SJCRH30 (cell line): ENCODE measurements at regions not wholly inside any gene's neighbourhood (a gene's known extent, or its start where the extent isn't known, plus 50 kb on each side); places are given as distances from the start of the nearest gene placed in this dataset.
"Not testable (repeated sequence)": the region's sequence is repeated elsewhere in the genome, so short reads cannot be mapped to it uniquely, and the experiment has no call there.

Source experiments
- DNase-seq, 2 experiments: peaks; one replicate each; pipeline ENCODE4 v3.0.0-alpha.2; 2015 to 2020
- H3K27ac ChIP-seq: fragments of 250-450 bp; sonication (Bioruptor Pico); 2 replicates; pipeline ENCODE4 v1.5.1; 2020; ENCODE audit warnings: mild to moderate bottlenecking, moderate library complexity
- H3K27me3 ChIP-seq: fragments of 250-450 bp; sonication (Bioruptor Pico); 2 replicates; pipeline ENCODE4 v1.5.1; 2020; ENCODE audit warnings: mild to moderate bottlenecking, moderate library complexity
- H3K36me3 ChIP-seq: fragments of 250-450 bp; sonication (Bioruptor Pico); 2 replicates; pipeline ENCODE4 v1.5.1; 2020; ENCODE audit warnings: mild to moderate bottlenecking, moderate library complexity
- H3K4me1 ChIP-seq: fragments of 250-450 bp; sonication (Bioruptor Pico); 2 replicates; pipeline ENCODE4 v1.5.1; 2020; ENCODE audit warnings: mild to moderate bottlenecking, moderate library complexity
- H3K4me3 ChIP-seq: fragments of 250-450 bp; sonication (Bioruptor Pico); 2 replicates; pipeline ENCODE4 v1.5.1; 2020; ENCODE audit warnings: mild to moderate bottlenecking, moderate library complexity
- H3K9me3 ChIP-seq: fragments of 250-450 bp; sonication (Bioruptor Pico); replicated peaks from 2 replicates; pipeline ENCODE4 v1.5.1; 2020; ENCODE audit warnings: mild to moderate bottlenecking, moderate library complexity

DNA sequence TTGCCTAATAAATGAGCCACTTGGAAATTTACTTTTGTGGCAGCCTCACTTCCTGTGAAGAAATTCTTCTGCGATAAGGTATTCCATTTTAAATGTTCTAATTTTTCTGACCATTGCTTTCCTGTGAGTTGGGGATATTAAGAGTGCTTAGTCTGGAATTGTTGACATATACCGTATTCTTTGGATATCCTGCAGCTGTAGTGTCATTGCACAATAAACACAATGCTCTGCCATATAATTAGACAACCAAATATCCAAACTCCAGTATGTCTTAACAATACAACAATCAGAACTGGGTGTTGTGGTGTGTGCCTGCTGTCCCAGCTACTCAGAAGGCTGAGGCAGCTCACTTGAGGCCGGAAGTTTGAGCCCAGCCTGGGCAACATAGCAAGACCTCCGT lies 99.4 kb downstream of the LUZP4 start:
- Histone ChIP-seq H3K27me3 (no peaks in the 10 kb centered on the region), H3K27ac (no peak overlapping the region), H3K4me3 (no peak overlapping the region), H3K4me1 (peaks cover 4% of the 10 kb centered on the region; the same call in 1 of the 2 replicates), H3K36me3 (no peaks in the 10 kb centered on the region), H3K9me3 (no peaks in the 10 kb centered on the region)
- no peak for DNase-seq

DNA sequence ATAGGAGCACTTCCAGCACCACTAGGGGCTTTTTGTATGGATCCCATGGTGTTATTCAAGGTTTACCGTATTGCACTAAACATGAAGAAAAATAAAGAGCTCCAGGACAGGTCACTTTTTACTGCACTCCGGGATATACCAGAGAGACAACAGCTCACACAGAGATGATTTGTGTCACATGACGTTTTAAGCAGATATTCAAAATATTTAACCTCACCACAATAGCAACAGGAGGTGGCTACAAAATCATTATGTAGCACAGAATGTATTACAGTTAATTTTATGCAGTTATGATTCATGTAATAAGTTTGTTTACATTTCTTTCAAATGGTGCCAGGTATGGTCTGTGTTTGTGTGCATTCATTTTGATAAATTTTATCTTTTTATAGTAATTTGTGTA lies 100.6 kb downstream of the LUZP4 start:
- no peak overlapping the region for H3K4me3 ChIP-seq
- no peak overlapping the region for H3K27ac ChIP-seq
- peaks cover 4% of the 10 kb centered on the region; the same call in 1 of the 2 replicates for H3K4me1 ChIP-seq
- H3K9me3 ChIP-seq, result no peaks in the 10 kb centered on the region
- DNase-seq, result no peak
- no peaks in the 10 kb centered on the region for H3K36me3 ChIP-seq
- no peaks in the 10 kb centered on the region for H3K27me3 ChIP-seq

DNA sequence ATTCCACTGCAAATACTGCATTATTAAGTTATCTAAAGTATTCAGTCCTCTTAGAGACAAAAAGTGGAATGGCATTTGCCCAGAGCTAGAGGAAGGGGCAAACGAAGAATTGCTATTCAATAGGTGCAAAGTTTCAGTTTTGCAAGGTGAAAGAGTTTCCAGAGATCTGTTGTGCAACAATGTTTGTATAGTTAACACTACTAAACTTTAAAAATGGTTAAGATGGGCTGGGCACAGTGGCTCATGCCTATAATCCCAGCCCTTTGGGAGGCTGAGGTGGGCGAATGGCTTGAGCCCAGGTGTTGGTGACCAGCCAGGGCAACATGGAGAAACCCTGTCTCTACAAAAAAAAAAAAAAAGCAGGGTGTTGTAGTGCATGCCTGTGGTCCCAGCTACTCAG lies 102.5 kb downstream of the LUZP4 start:
- Histone ChIP-seq H3K4me3 (no peak overlapping the region), H3K27me3 (no peaks in the 10 kb centered on the region), H3K27ac (no peak overlapping the region), H3K4me1 (peaks cover 4% of the 10 kb centered on the region; the same call in 1 of the 2 replicates), H3K36me3 (no peaks in the 10 kb centered on the region), H3K9me3 (no peaks in the 10 kb centered on the region)
- DNase-seq, result no peak

DNA sequence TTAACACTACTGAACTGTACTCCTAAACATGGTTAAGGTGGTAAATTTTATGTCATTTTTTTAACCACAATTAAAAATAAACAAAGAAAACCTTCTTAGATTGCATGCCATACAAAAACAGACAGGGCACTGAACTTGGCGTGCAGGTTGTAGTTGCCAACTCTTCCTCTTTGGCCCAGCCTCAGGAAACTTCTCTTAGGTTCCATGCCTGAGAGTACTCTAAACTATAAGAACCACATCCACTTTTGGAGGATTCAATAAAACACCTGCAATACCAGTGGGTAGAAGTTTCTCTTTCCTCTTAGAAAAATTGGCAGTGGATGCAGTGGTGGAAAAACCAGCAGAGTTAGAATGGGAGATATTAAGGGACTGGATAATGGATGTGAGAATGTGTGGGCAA lies 103.4 kb downstream of the LUZP4 start:
- DNase-seq, result no peak

DNA sequence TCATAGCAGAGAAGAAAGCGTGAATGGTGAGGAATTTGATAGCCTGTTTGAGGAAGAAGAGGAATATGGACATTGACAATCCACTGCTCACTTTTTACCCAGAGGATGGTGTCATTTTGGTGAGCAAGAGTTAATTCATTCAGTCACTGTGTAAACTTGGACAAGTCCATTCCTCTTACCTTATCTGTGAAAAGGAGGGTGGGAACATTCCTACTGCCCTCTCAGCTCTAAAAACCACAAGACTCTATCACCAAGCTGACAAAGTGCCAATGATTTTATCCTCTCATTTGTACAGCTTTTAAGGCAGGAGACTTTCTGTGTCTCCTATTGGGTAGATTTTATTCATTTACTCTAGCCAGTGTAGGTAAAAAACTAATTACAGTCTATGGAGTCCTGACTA lies 103.8 kb downstream of the LUZP4 start:
- Histone ChIP-seq H3K9me3 (no peaks in the 10 kb centered on the region), H3K36me3 (no peaks in the 10 kb centered on the region), H3K27ac (no peak overlapping the region), H3K27me3 (no peaks in the 10 kb centered on the region), H3K4me3 (no peak overlapping the region), H3K4me1 (no peaks in the 10 kb centered on the region; the same call in 1 of the 2 replicates)
- no peak for DNase-seq

More for the DNA sequence above, 103.4 kb downstream of the LUZP4 start:
- Histone ChIP-seq H3K9me3 (no peaks in the 10 kb centered on the region), H3K36me3 (no peaks in the 10 kb centered on the region), H3K4me3 (no peak overlapping the region), H3K27me3 (no peaks in the 10 kb centered on the region), H3K27ac (no peak overlapping the region), H3K4me1 (no peaks in the 10 kb centered on the region; the same call in 1 of the 2 replicates)

DNA sequence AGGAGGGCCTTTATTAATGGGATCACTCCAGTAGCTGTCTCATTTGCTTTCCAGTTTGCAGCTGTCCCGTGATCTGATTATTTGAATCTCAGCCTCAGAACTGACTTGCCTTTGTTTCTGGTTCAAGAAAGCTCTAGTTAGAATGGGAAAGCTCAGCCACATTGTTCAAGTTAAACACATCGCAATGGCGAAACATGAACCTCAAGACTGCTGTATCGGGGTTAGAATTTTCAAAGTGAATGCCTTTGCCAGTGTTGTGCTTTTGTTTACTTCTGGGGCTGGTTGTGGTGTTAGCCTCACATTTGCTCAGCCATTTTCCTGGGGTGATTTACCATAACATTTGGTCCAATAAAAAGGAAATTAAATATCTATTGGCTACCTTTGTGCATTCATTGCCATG lies 105.3 kb downstream of the LUZP4 start:
- not testable (repeated sequence) for H3K27ac ChIP-seq, H3K36me3 ChIP-seq, H3K27me3 ChIP-seq, H3K9me3 ChIP-seq, H3K4me1 ChIP-seq, H3K4me3 ChIP-seq
- peak in 1 of 2 experiments; percentile 58 for DNase-seq

DNA sequence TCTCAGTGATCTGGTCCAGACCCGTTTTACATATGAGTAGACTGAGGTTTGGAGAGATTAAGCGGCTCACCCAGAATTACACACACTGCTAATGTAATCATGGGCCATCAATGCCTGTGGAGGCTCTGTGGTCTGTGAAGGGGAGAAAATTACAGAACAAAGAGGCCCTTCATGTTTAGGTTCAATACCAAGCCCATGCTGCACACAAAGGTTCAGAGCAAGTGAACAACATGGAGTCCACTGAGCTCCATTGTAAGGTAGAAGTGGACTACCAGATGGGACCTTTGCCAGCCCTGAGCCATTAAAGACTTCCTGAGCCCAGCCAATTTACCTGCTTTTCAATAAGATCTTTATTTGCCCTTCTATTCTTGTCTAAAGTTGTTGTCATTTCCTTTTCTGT lies 109.8 kb downstream of the LUZP4 start:
- Histone ChIP-seq H3K4me3 (no peak overlapping the region), H3K36me3 (no peaks in the 10 kb centered on the region), H3K9me3 (no peaks in the 10 kb centered on the region; the same call in 1 of the 2 replicates), H3K27ac (no peak overlapping the region), H3K4me1 (no peaks in the 10 kb centered on the region), H3K27me3 (no peaks in the 10 kb centered on the region)
- no peak for DNase-seq

DNA sequence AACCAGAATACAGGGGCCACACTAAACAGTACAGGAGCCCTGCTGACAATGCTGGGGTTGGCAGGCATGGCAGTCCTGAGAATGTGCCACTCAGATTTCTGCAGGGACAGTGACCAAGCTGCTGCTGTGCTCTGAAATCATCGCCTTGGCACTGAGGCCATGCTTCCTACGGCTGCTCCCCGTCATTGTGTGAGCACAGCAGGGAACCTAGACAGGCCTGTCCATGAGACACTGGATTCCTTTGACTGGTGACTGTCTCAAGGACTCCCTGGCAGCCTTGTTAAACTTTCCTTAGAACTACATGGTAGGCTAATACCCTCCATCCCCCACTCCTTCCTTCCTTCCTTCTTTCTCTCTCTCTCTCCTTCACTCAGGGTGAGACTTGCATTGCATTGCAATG lies 111.4 kb downstream of the LUZP4 start:
- Histone ChIP-seq H3K27ac (no peak overlapping the region), H3K4me3 (no peak overlapping the region), H3K27me3 (no peaks in the 10 kb centered on the region), H3K4me1 (no peaks in the 10 kb centered on the region), H3K36me3 (no peaks in the 10 kb centered on the region), H3K9me3 (no peaks in the 10 kb centered on the region; the same call in 1 of the 2 replicates)
- no peak for DNase-seq

DNA sequence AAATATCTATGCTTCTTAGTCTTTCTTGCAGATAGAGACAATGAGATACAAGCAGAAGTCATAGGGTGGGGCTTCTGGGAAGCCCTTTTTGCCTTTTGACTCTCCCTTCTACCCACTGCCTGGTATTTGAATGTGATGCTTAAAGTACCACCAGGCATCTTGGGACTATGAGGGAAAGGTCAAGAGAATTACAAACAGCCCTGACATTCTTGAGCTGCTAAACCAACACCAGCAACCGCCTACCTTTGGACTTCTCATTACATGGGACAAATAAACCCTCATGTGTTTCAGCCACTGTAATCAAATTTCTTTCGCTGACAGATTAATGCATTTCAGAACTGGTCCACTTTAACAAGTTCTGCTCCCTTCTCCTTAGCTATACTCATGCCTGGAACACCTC lies 112.8 kb downstream of the LUZP4 start:
- Histone ChIP-seq H3K9me3 (no peaks in the 10 kb centered on the region; the same call in 1 of the 2 replicates), H3K27me3 (no peaks in the 10 kb centered on the region)
- DNase-seq, result no peak

DNA sequence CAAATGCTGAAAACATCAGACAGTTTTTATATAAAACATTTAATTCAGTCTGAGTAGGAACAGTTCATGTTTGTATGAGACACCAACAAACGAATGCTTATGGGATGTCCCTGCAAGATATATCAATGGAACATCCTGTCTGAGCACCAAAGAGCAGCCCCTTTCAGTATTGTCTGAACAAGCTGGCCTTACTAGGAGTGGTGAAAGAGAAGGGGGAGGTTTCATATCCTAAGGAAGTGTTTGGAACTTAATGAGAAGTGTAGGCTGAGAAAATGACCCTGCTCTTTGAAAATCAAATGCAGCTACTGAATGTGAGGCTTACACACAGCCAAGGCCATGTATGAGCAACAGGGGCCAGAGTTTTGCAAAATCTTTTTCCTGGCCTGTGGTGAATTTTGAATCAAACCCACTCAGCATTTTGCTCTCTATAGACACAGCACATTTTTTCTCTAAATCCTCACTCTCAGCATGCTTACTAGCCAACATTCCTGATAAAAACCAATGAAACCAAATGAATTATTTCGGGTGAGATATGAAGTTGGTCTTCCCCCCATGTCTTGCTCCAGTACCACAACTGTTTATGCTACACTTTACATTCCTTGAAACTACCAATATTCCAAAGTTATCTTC lies 119.4 kb downstream of the LUZP4 start:
- no peaks in the 10 kb centered on the region for H3K27me3 ChIP-seq
- no peaks in the 10 kb centered on the region for H3K9me3 ChIP-seq
- no peak overlapping the region for H3K27ac ChIP-seq
- H3K36me3 ChIP-seq, result no peaks in the 10 kb centered on the region
- no peak overlapping the region for H3K4me3 ChIP-seq
- H3K4me1 ChIP-seq, result no peaks in the 10 kb centered on the region
- DNase-seq, result no peak

More for the DNA sequence above, 112.8 kb downstream of the LUZP4 start:
- no peaks in the 10 kb centered on the region for H3K36me3 ChIP-seq
- H3K4me1 ChIP-seq, result no peaks in the 10 kb centered on the region
- no peak overlapping the region for H3K27ac ChIP-seq
- H3K4me3 ChIP-seq, result no peak overlapping the region

DNA sequence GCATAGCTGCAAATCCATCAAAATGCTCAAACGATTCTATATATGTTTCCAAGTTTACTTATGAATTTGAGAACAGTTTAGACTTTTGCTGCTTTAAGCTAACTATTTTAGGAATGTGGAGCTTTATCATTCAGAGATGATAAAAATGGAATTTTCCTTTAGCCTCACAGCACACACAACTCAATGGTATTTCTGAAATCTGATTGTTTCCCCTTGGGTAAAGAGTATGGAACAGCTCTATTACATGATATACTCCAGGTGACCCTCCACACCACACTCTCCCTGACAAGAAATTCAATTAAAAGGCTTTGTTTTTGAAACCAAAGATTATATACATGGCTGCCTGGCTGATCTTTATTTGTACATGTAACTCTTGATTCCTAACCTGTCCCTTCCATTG lies 120.0 kb downstream of the LUZP4 start:
- H3K4me3 ChIP-seq, result no peak overlapping the region
- H3K27me3 ChIP-seq, result no peaks in the 10 kb centered on the region
- H3K9me3 ChIP-seq, result no peaks in the 10 kb centered on the region
- H3K36me3 ChIP-seq, result no peaks in the 10 kb centered on the region
- H3K4me1 ChIP-seq, result no peaks in the 10 kb centered on the region
- DNase-seq, result no peak
- no peak overlapping the region for H3K27ac ChIP-seq

DNA sequence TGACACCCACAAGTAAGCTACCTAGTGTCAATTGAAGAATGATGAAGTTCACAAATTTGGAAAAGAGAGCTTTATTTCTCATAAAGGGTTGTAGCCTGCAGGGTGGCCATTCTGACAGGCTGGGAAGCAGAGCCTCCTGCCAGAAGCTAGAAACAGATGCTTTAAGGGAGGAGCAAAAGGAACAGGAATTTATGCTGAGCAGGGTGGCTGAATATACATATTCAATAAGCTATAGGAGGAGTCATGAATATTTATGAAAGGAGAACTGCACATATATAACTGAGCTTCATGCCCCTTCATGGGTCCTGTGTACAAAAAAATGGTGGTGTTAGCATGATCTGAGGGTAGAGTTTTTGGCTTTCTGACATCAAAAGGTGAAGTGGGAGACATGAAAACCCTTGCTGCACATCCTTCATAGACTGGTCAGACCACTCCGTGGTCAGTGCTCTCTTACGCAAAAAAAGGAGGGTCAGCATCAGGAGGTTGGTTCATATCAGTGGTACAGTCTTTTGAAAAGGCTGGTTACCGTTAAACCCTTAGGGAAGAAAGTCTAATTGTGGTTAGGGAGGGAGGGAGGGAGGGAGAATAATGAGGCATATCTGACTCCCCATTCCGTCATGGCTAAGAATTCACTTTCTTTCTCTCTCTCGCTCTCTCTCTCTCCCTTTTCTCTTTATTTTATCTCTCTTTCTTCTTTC lies 121.4 kb downstream of the LUZP4 start:
- Histone ChIP-seq H3K4me1 (no peaks in the 10 kb centered on the region), H3K4me3 (no peak overlapping the region), H3K27me3 (no peaks in the 10 kb centered on the region), H3K9me3 (no peaks in the 10 kb centered on the region), H3K36me3 (no peaks in the 10 kb centered on the region), H3K27ac (no peak overlapping the region)
- DNase-seq, result no peak

DNA sequence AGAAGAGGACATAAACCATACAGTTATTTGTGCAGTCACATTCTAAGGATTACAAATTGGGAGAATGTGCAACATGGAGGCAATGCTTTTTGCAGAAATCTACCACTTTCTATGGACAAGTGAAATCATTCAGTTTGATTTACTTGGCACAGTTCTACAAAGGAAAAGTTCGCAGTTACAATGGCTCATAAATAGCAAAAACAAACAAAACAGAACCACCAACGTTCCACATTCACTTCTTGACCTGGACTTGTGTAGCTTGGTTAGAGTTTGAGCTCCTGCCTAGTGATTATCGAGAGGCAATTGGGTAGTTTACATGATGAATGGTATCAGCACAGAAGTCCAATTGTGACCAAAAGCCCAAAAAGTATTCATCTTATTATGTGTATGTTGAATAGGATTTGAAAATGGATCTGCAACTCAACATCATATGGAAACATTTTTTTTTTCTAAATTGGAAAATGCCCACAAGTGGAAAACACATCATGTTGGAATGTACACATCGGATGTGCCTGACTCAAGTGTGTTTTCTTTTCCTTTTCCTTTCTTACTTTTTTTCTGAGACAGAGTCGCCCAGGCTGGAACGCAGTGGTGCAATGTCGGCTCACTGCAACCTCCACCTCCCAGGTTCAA lies 123.8 kb downstream of the LUZP4 start:
- H3K9me3 ChIP-seq, result no peaks in the 10 kb centered on the region
- H3K27ac ChIP-seq, result no peak overlapping the region
- no peaks in the 10 kb centered on the region for H3K27me3 ChIP-seq
- no peak for DNase-seq
- no peaks in the 10 kb centered on the region for H3K4me1 ChIP-seq
- H3K4me3 ChIP-seq, result no peak overlapping the region
- H3K36me3 ChIP-seq, result no peaks in the 10 kb centered on the region

DNA sequence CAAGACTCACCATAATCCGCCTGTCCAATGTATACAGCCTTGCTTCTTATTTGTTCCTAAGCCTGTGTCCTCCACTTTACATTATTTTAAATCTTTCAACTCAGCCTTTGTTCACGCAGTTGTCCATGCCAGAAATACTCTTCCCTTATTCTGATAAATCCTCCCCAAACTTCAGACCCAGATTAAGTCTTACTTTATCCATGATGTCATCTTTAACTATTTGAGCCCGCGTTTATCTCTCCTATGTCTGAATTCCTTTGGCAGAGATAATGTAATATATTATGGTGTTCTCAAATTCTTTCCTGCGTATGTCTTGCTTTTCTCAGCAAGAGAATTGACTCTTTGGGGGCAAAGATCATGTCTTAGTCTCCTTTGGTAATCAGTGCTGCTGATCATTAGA lies 129.6 kb downstream of the LUZP4 start:
- no peak for DNase-seq
- Histone ChIP-seq H3K36me3 (no peaks in the 10 kb centered on the region), H3K27me3 (no peaks in the 10 kb centered on the region), H3K9me3 (0 out of 2 replicates have a peak, but pooled peaks cover 1% of the 10 kb centered on the region), H3K4me1 (no peaks in the 10 kb centered on the region), H3K4me3 (no peak overlapping the region), H3K27ac (no peak overlapping the region)

DNA sequence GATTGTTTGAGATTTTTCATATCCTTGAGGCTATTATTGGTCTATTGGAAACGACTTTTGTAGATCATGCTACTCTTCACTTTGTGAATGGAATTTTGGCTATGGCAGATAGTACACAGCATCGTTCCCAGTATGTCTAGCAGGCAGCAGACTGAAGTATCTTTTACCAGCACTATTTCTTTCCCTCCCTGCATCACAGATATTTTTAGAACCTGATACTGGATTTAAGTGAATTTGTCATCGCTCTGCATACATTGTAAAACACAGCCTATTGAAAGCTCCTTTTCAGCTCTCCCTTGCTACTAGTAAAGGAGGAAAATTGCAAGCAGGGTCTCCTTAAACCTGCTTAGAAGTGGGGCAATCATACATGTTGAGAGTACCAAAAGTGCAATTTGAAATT lies 133.6 kb downstream of the LUZP4 start:
- DNase-seq, result no peak
- H3K4me1 ChIP-seq, result no peaks in the 10 kb centered on the region
- no peaks in the 10 kb centered on the region for H3K36me3 ChIP-seq
- no peaks in the 10 kb centered on the region for H3K27me3 ChIP-seq
- no peak overlapping the region for H3K4me3 ChIP-seq
- H3K27ac ChIP-seq, result no peak overlapping the region
- peaks cover 10% of the 10 kb centered on the region; the same call in 1 of the 2 replicates for H3K9me3 ChIP-seq
